Medulla oblongata (tissue), 1 donor: ENCODE measurements at regions not wholly inside any gene's neighbourhood (a gene's known extent, or its start where the extent isn't known, plus 50 kb on each side); places are given as distances from the start of the nearest gene placed in this dataset.

Source experiments
- DNase-seq: peaks from one replicate; pipeline ENCODE4 v3.0.0-alpha.2; 2015; ENCODE audit errors: extremely low spot score

GRCh38 chr5:146940295-146940694, 61.7 kb upstream of the PPP2R2B start:
- no peak for DNase-seq

GRCh38 chr5:146944019-146944418, 65.5 kb upstream of the PPP2R2B start:
- no peak for DNase-seq

- no peak for DNase-seq
Measured at GRCh38 chr5:146944764-146945616, 66.4 kb upstream of the PPP2R2B start.

- no peak for DNase-seq
Measured at GRCh38 chr5:146945617-146946084, 67.1 kb upstream of the PPP2R2B start.

GRCh38 chr5:146947181-146947941, 68.8 kb upstream of the PPP2R2B start:
- no peak for DNase-seq

GRCh38 chr5:146948666-146949065, 70.1 kb upstream of the PPP2R2B start:
- DNase-seq: no peak

- no peak for DNase-seq
Measured at GRCh38 chr5:146952168-146952567, 73.6 kb upstream of the PPP2R2B start.

- DNase-seq: no peak
Measured at GRCh38 chr5:146956217-146956616, 77.7 kb upstream of the PPP2R2B start.

- DNase-seq: no peak
Measured at GRCh38 chr5:146959360-146959759, 80.8 kb upstream of the PPP2R2B start.

GRCh38 chr5:146962801-146963355, 84.3 kb upstream of the PPP2R2B start:
- DNase-seq: no peak

- peak; percentile 94 for DNase-seq
Measured at GRCh38 chr5:146965761-146966659, 87.5 kb upstream of the PPP2R2B start.

- peak; percentile 31 for DNase-seq
Measured at GRCh38 chr5:146967646-146968045, 89.1 kb upstream of the PPP2R2B start.

- no peak for DNase-seq
Measured at GRCh38 chr5:146971401-146971800, 92.8 kb upstream of the PPP2R2B start.

- DNase-seq: no peak
Measured at GRCh38 chr5:146986469-146986868, 107.9 kb upstream of the PPP2R2B start.

- DNase-seq: peak; percentile 70
Measured at GRCh38 chr5:146993876-146994530, 115.4 kb upstream of the PPP2R2B start.

GRCh38 chr5:146995878-146996277, 117.3 kb upstream of the PPP2R2B start:
- no peak for DNase-seq

GRCh38 chr5:147015405-147015804, 136.8 kb upstream of the PPP2R2B start:
- no peak for DNase-seq

GRCh38 chr5:147017191-147017590, 138.6 kb upstream of the PPP2R2B start:
- DNase-seq: peak; percentile 35

- no peak for DNase-seq
Measured at GRCh38 chr5:147017621-147018020, 139.1 kb upstream of the PPP2R2B start.

GRCh38 chr5:147018812-147019211, 140.3 kb upstream of the PPP2R2B start:
- DNase-seq: no peak

GRCh38 chr5:147036691-147037245, 158.2 kb upstream of the PPP2R2B start:
- DNase-seq: no peak
